ENCODE measurements at regions not wholly inside any gene's neighbourhood (a gene's known extent, or its start where the extent isn't known, plus 50 kb on each side); places are given as distances from the start of the nearest gene placed in this dataset.
A peak's percentile ranks its signal among the peaks of the same experiment; 100 is the strongest.

DNA sequence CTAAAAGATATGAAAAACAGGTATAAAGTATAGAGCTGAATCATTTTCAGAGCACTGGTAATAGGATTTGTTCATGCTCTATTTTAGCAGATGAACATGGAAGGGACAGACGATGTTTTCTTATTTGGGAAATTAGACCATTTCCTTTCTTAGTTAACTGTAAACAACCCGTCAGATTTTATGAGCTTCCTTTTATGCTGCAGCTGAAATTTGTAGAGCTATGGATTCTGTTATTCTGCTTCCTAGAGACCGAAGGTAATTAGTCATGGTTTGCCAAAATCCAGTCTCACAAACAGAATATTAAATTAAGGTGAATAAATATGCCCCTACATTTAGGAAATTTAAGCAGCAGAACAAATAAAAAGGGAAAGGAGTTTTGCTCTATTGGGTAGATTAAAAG is 180.2 kb upstream of the SYT1 start:
- Histone ChIP-seq H3K36me3 (ENCODE audit: control insufficient read depth, insufficient read depth, low read length) (no peaks in the 10 kb centered on the region), H3K9me3 (ENCODE audit: control insufficient read depth, insufficient read depth, low read length) (no peaks in the 10 kb centered on the region), H3K4me1 (ENCODE audit: control insufficient read depth, insufficient read depth, low read length) (no peaks in the 10 kb centered on the region), H3K27ac (ENCODE audit: low read depth, low read length) (no peak overlapping the region), H3K4me3 (ENCODE audit: low read depth, low read length) (no peak overlapping the region), H3K27me3 (ENCODE audit: control insufficient read depth, insufficient read depth, low read length) (no peaks in the 10 kb centered on the region)
- WGBS (ENCODE audit: insufficient coverage), result no CpG with 5 or more reads among the region's 3 CpGs
- DNase-seq (ENCODE audit: low read depth in 4 of 6, low spot score in 6 of 6), result no peak

DNA sequence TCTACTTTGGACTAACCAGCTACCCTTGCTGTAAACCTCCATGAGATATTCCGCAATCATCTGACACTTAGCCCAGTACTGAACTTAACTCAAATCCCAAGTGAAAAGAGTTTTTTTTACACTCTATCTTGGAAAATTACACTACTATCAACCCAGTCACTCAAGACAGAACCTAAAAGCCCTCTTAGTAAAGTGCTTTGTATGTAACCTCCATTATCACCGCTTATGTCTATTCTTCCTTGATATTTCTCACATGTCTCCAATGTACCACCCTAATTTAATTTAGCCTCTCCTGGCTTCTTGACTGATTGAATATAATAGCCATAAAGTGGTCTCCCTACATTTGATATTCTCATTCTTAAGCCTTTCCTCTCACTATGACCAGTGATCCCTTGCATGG is 168.8 kb upstream of the SYT1 start:
- Histone ChIP-seq H3K27ac (ENCODE audit: low read depth, low read length) (no peak overlapping the region), H3K27me3 (ENCODE audit: control insufficient read depth, insufficient read depth, low read length) (no peaks in the 10 kb centered on the region), H3K36me3 (ENCODE audit: control insufficient read depth, insufficient read depth, low read length) (no peaks in the 10 kb centered on the region), H3K9me3 (ENCODE audit: control insufficient read depth, insufficient read depth, low read length) (no peaks in the 10 kb centered on the region), H3K4me3 (ENCODE audit: low read depth, low read length) (no peak overlapping the region), H3K4me1 (ENCODE audit: control insufficient read depth, insufficient read depth, low read length) (no peaks in the 10 kb centered on the region)
- WGBS (ENCODE audit: insufficient coverage), result 86% methylated on average over 1 of the region's 2 CpGs
- DNase-seq (ENCODE audit: low read depth in 4 of 6, low spot score in 6 of 6), result no peak

GRCh38 chr12:78696267-78696666 is 168.3 kb upstream of the SYT1 start:
- Histone ChIP-seq H3K4me3 (ENCODE audit: low read depth, low read length) (no peak overlapping the region), H3K9me3 (ENCODE audit: control insufficient read depth, insufficient read depth, low read length) (no peaks in the 10 kb centered on the region), H3K27me3 (ENCODE audit: control insufficient read depth, insufficient read depth, low read length) (no peaks in the 10 kb centered on the region), H3K4me1 (ENCODE audit: control insufficient read depth, insufficient read depth, low read length) (no peaks in the 10 kb centered on the region), H3K27ac (ENCODE audit: low read depth, low read length) (no peak overlapping the region), H3K36me3 (ENCODE audit: control insufficient read depth, insufficient read depth, low read length) (no peaks in the 10 kb centered on the region)
- no CpG with 5 or more reads among the region's 2 CpGs for WGBS (ENCODE audit: insufficient coverage)
- DNase-seq (ENCODE audit: low read depth in 4 of 6, low spot score in 6 of 6), result no peak

DNA sequence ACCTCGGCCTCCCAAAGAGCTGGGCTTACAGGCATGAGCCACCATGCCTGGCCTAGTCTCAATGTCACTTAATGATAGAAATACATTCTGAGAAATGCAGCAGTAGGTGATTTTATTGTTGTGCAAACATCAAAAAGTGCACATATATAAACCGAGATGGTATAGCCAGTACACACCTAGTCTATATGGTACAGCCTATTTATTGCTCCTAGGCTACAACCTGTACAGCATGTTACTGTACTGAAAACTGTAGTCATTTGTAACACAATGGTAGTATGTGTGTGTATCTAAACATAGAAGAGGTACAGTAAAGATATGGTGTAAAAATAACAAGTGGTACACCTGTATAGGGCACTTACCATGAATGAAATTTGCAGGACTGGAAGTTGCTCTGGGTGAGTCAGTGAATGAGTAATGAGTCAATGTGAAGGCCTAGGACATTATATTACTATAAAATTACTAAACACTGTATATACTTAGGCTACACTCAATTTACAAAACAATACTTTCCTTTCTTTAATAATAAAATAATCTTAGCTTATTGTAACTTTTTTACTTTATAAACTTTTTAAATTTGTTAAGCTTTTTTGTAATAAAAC is 166.7 kb upstream of the SYT1 start:
- H3K9me3 ChIP-seq (ENCODE audit: control insufficient read depth, insufficient read depth, low read length), result no peaks in the 10 kb centered on the region
- no CpG with 5 or more reads among the region's 2 CpGs for WGBS (ENCODE audit: insufficient coverage)
- no peak overlapping the region for H3K27ac ChIP-seq (ENCODE audit: low read depth, low read length)
- no peaks in the 10 kb centered on the region for H3K4me1 ChIP-seq (ENCODE audit: control insufficient read depth, insufficient read depth, low read length)
- DNase-seq (ENCODE audit: low read depth in 4 of 6, low spot score in 6 of 6), result no peak
- H3K4me3 ChIP-seq (ENCODE audit: low read depth, low read length), result no peak overlapping the region
- H3K27me3 ChIP-seq (ENCODE audit: control insufficient read depth, insufficient read depth, low read length), result no peaks in the 10 kb centered on the region
- no peaks in the 10 kb centered on the region for H3K36me3 ChIP-seq (ENCODE audit: control insufficient read depth, insufficient read depth, low read length)

- no peaks in the 10 kb centered on the region for H3K4me1 ChIP-seq (ENCODE audit: control insufficient read depth, insufficient read depth, low read length)
- no CpG with 5 or more reads among the region's 1 CpG for WGBS (ENCODE audit: insufficient coverage)
- H3K9me3 ChIP-seq (ENCODE audit: control insufficient read depth, insufficient read depth, low read length), result no peaks in the 10 kb centered on the region
- H3K27me3 ChIP-seq (ENCODE audit: control insufficient read depth, insufficient read depth, low read length), result no peaks in the 10 kb centered on the region
- no peak overlapping the region for H3K27ac ChIP-seq (ENCODE audit: low read depth, low read length)
- no peak overlapping the region for H3K4me3 ChIP-seq (ENCODE audit: low read depth, low read length)
- H3K36me3 ChIP-seq (ENCODE audit: control insufficient read depth, insufficient read depth, low read length), result no peaks in the 10 kb centered on the region
- DNase-seq (ENCODE audit: low read depth in 4 of 6, low spot score in 6 of 6), result no peak
Observed at GRCh38 chr12:78698747-78699146, 165.8 kb upstream of the SYT1 start.

DNA sequence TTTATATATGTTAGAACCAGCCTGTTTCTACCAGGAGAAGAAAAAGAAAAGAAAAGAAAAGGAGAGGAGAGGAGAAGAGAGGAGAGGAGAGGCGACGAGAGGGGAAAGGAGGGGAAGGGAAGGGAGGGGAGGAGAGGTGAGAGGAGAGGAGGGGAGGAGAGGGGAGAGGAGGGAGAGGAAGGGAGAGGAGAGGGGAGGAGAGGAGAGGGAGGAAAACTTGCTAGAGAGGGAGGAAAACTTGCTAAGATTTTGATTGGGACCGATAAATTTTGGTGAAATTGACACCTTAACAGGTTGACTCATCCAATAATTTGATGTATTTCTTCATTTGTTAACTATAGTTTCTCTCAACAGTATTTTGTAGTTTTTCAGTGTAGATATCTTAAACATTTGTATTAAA is 164.0 kb upstream of the SYT1 start:
- Histone ChIP-seq H3K9me3 (ENCODE audit: control insufficient read depth, insufficient read depth, low read length) (no peaks in the 10 kb centered on the region), H3K36me3 (ENCODE audit: control insufficient read depth, insufficient read depth, low read length) (no peaks in the 10 kb centered on the region), H3K4me1 (ENCODE audit: control insufficient read depth, insufficient read depth, low read length) (no peaks in the 10 kb centered on the region), H3K4me3 (ENCODE audit: low read depth, low read length) (no peak overlapping the region), H3K27me3 (ENCODE audit: control insufficient read depth, insufficient read depth, low read length) (no peaks in the 10 kb centered on the region), H3K27ac (ENCODE audit: low read depth, low read length) (no peak overlapping the region)
- no peak for DNase-seq (ENCODE audit: low read depth in 4 of 6, low spot score in 6 of 6)
- WGBS (ENCODE audit: insufficient coverage), result 89% methylated on average over 2 of the region's 3 CpGs

- no peak overlapping the region for H3K4me3 ChIP-seq (ENCODE audit: low read depth, low read length)
- 65% methylated on average over 2 of the region's 3 CpGs for WGBS (ENCODE audit: insufficient coverage)
- no peaks in the 10 kb centered on the region for H3K9me3 ChIP-seq (ENCODE audit: control insufficient read depth, insufficient read depth, low read length)
- no peaks in the 10 kb centered on the region for H3K27me3 ChIP-seq (ENCODE audit: control insufficient read depth, insufficient read depth, low read length)
- no peak overlapping the region for H3K27ac ChIP-seq (ENCODE audit: low read depth, low read length)
- peak in 1 of 6 donors; percentile 34 for DNase-seq (ENCODE audit: low read depth in 4 of 6, low spot score in 6 of 6)
- no peaks in the 10 kb centered on the region for H3K36me3 ChIP-seq (ENCODE audit: control insufficient read depth, insufficient read depth, low read length)
- no peaks in the 10 kb centered on the region for H3K4me1 ChIP-seq (ENCODE audit: control insufficient read depth, insufficient read depth, low read length)
Observed at GRCh38 chr12:78703820-78704525, 160.6 kb upstream of the SYT1 start.

DNA sequence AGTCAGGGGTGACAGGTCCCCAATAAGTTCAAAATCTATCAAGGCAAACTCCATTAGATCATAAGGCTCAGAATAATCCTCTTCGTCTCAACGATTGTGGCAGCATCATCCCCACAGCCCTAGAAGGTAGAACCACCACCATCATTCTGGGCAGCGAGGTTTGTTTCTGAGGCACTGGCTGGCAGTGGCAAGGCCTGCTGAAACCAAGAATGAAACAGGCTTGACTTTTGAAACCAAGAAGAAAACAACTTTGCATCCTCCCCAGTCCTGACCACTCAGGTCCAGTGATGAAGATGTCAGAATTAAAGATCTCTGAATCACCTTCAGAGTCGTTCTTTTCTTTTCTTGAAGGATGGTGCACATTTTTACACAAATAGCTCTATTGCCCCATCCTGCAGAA is 152.6 kb upstream of the SYT1 start:
- H3K9me3 ChIP-seq (ENCODE audit: control insufficient read depth, insufficient read depth, low read length), result no peaks in the 10 kb centered on the region
- no peak overlapping the region for H3K4me3 ChIP-seq (ENCODE audit: low read depth, low read length)
- DNase-seq (ENCODE audit: low read depth in 4 of 6, low spot score in 6 of 6), result no peak
- H3K27ac ChIP-seq (ENCODE audit: low read depth, low read length), result no peak overlapping the region
- WGBS (ENCODE audit: insufficient coverage), result 96% methylated on average over 3 of the region's 4 CpGs
- H3K4me1 ChIP-seq (ENCODE audit: control insufficient read depth, insufficient read depth, low read length), result no peaks in the 10 kb centered on the region
- H3K36me3 ChIP-seq (ENCODE audit: control insufficient read depth, insufficient read depth, low read length), result no peaks in the 10 kb centered on the region
- no peaks in the 10 kb centered on the region for H3K27me3 ChIP-seq (ENCODE audit: control insufficient read depth, insufficient read depth, low read length)

DNA sequence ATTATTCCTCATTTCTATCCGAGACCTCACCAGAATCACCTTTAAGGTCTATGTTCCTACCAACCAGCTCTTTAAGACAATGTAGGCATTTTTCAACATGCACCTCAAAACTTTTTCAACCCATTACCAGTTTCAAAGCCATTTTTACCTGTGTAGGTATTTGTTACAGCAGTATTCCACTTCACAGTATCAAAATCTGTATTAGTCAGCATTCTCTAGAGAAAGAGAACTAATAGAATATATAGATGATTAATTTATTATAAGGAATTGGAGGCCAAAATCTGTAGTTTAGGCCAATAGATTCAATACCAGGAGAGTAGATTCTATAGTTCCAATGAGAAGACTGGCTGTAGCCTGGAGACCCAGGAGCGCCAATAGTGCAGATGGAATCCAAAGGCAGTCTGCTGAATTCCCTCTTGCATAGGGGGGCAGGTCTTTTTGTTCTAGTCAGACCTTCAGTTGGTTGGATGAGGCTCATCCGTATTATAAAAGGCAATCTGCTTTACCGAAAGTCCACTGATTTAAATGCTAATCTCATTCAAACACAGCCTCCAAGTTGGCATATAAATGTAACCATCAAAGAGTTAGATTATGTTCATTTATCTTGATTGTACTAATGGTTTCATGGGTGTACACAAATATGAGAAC is 151.6 kb upstream of the SYT1 start:
- Histone ChIP-seq H3K9me3 (ENCODE audit: control insufficient read depth, insufficient read depth, low read length) (no peaks in the 10 kb centered on the region), H3K36me3 (ENCODE audit: control insufficient read depth, insufficient read depth, low read length) (no peaks in the 10 kb centered on the region), H3K27me3 (ENCODE audit: control insufficient read depth, insufficient read depth, low read length) (no peaks in the 10 kb centered on the region), H3K4me3 (ENCODE audit: low read depth, low read length) (no peak overlapping the region), H3K4me1 (ENCODE audit: control insufficient read depth, insufficient read depth, low read length) (no peaks in the 10 kb centered on the region), H3K27ac (ENCODE audit: low read depth, low read length) (no peak overlapping the region)
- peak in 1 of 6 donors; percentile 16 for DNase-seq (ENCODE audit: low read depth in 4 of 6, low spot score in 6 of 6)
- 80% methylated on average over 1 of the region's 4 CpGs for WGBS (ENCODE audit: insufficient coverage)

GRCh38 chr12:78719721-78720120 is 144.9 kb upstream of the SYT1 start:
- Histone ChIP-seq H3K27ac (ENCODE audit: low read depth, low read length) (no peak overlapping the region), H3K4me3 (ENCODE audit: low read depth, low read length) (no peak overlapping the region), H3K9me3 (ENCODE audit: control insufficient read depth, insufficient read depth, low read length) (no peaks in the 10 kb centered on the region), H3K4me1 (ENCODE audit: control insufficient read depth, insufficient read depth, low read length) (no peaks in the 10 kb centered on the region), H3K27me3 (ENCODE audit: control insufficient read depth, insufficient read depth, low read length) (no peaks in the 10 kb centered on the region), H3K36me3 (ENCODE audit: control insufficient read depth, insufficient read depth, low read length) (no peaks in the 10 kb centered on the region)
- WGBS (ENCODE audit: insufficient coverage), result 86% methylated on average over 1 of the region's 1 CpG
- no peak for DNase-seq (ENCODE audit: low read depth in 4 of 6, low spot score in 6 of 6)

Measured in spinal cord (tissue), 9 donors.